HG03280 (cell line): ENCODE measurements at regions not wholly inside any gene's neighbourhood (a gene's known extent, or its start where the extent isn't known, plus 50 kb on each side); places are given as distances from the start of the nearest gene placed in this dataset.
"Not testable (repeated sequence)": the region's sequence is repeated elsewhere in the genome, so short reads cannot be mapped to it uniquely, and the experiment has no call there.

Experiments
- ATAC-seq: cut with Tn5 transposase; IDR thresholded peaks from one replicate; pipeline ENCODE4 v1.9.1; 2021; ENCODE audit warnings: mild to moderate bottlenecking, moderate library complexity; ENCODE audit not compliant: unreplicated experiment

- no peak for ATAC-seq
Observed at GRCh38 chr5:91632871-91633270, 249.8 kb upstream of the ARRDC3 start.

- no peak for ATAC-seq
Observed at GRCh38 chr5:91611746-91612145, 228.6 kb upstream of the ARRDC3 start.

GRCh38 chr5:91607675-91608074 lies 224.6 kb upstream of the ARRDC3 start:
- ATAC-seq: no peak

GRCh38 chr5:91599863-91600262 lies 216.7 kb upstream of the ARRDC3 start:
- ATAC-seq: no peak

- no peak for ATAC-seq
Observed at GRCh38 chr5:91598216-91598615, 215.1 kb upstream of the ARRDC3 start.

- no peak for ATAC-seq
Observed at GRCh38 chr5:91595424-91595823, 212.3 kb upstream of the ARRDC3 start.

- no peak for ATAC-seq
Observed at GRCh38 chr5:91591076-91591475, 208.0 kb upstream of the ARRDC3 start.

- ATAC-seq: no peak
Observed at GRCh38 chr5:91586232-91586631, 203.1 kb upstream of the ARRDC3 start.

- no peak for ATAC-seq
Observed at GRCh38 chr5:91584352-91584751, 201.2 kb upstream of the ARRDC3 start.

- not testable (repeated sequence) for ATAC-seq
Observed at GRCh38 chr5:91566012-91566411, 182.9 kb upstream of the ARRDC3 start.

- no peak for ATAC-seq
Observed at GRCh38 chr5:91562922-91563321, 179.8 kb upstream of the ARRDC3 start.

- no peak for ATAC-seq
Observed at GRCh38 chr5:91541696-91542095, 158.6 kb upstream of the ARRDC3 start.

GRCh38 chr5:91538179-91538578 lies 155.1 kb upstream of the ARRDC3 start:
- ATAC-seq: no peak

- no peak for ATAC-seq
Observed at GRCh38 chr5:91535499-91535898, 152.4 kb upstream of the ARRDC3 start.

GRCh38 chr5:91534332-91534731 lies 151.2 kb upstream of the ARRDC3 start:
- no peak for ATAC-seq

GRCh38 chr5:91532779-91533178 lies 149.7 kb upstream of the ARRDC3 start:
- ATAC-seq: no peak

- ATAC-seq: no peak
Observed at GRCh38 chr5:91532281-91532680, 149.2 kb upstream of the ARRDC3 start.

GRCh38 chr5:91528831-91529230 lies 145.7 kb upstream of the ARRDC3 start:
- no peak for ATAC-seq

GRCh38 chr5:91521785-91522184 lies 138.7 kb upstream of the ARRDC3 start:
- no peak for ATAC-seq

- ATAC-seq: no peak
Observed at GRCh38 chr5:91521334-91521733, 138.2 kb upstream of the ARRDC3 start.

- no peak for ATAC-seq
Observed at GRCh38 chr5:91514400-91514799, 131.3 kb upstream of the ARRDC3 start.

- ATAC-seq: no peak
Observed at GRCh38 chr5:91503321-91503720, 120.2 kb upstream of the ARRDC3 start.

GRCh38 chr5:91500758-91501157 lies 117.6 kb upstream of the ARRDC3 start:
- no peak for ATAC-seq
